ENCODE measurements at regions not wholly inside any gene's neighbourhood (a gene's known extent, or its start where the extent isn't known, plus 50 kb on each side); places are given as distances from the start of the nearest gene placed in this dataset.
"Not testable (repeated sequence)": the region's sequence is repeated elsewhere in the genome, so short reads cannot be mapped to it uniquely, and the experiment has no call there.

DNA sequence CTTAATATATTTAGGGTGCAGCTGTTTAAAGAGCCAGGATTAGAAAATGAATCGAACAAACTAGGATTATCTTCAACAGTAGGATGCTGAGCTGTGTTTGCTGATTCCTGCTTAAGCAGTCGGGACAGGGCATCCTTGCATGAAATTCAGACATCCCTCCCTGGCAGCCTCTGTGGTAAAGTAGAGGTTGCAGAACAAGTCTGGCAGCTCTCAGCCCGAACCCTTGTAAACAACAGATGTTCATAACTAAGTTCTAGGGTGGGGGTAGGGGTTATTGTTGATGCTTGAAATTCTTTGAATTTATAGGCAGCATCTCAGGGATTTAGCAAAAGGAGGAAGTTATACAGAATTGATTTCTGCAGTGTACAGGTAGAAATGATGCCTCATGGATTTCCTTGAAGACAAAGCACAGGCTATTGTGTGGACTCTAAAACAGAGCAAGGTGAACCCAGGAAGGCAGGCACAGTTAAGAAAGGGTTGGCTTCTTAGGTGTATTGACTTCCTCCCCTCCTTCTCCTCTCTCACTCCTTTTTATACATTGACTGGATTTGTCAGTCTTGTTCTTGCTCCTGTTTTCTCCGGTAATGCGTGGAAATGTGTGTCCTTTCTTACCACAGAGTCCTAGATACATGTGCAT, 114.7 kb downstream of the SRGAP2 start:
- TF ChIP-seq, protein P1, sequence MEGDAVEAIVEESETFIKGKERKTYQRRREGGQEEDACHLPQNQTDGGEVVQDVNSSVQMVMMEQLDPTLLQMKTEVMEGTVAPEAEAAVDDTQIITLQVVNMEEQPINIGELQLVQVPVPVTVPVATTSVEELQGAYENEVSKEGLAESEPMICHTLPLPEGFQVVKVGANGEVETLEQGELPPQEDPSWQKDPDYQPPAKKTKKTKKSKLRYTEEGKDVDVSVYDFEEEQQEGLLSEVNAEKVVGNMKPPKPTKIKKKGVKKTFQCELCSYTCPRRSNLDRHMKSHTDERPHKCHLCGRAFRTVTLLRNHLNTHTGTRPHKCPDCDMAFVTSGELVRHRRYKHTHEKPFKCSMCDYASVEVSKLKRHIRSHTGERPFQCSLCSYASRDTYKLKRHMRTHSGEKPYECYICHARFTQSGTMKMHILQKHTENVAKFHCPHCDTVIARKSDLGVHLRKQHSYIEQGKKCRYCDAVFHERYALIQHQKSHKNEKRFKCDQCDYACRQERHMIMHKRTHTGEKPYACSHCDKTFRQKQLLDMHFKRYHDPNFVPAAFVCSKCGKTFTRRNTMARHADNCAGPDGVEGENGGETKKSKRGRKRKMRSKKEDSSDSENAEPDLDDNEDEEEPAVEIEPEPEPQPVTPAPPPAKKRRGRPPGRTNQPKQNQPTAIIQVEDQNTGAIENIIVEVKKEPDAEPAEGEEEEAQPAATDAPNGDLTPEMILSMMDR (IDR thresholded peaks at IDR 0.05 in 8 of 11, conservative IDR thresholded peaks at IDR 0.05 in 3 of 11): not testable (repeated sequence)
- not testable (repeated sequence) for TF ChIP-seq POLR2A (IDR thresholded peaks at IDR 0.05)

Measured in spleen (tissue), 7 donors.